Lung (tissue), 11 donors: ENCODE measurements at regions not wholly inside any gene's neighbourhood (a gene's known extent, or its start where the extent isn't known, plus 50 kb on each side); places are given as distances from the start of the nearest gene placed in this dataset.

Experiments used
- ATAC-seq: fragments of 200-7000 bp; cut with Tn5 transposase; one replicate; pipeline ENCODE4 v1.9.1; 2020; ENCODE audit warnings: moderate number of reproducible peaks; ENCODE audit not compliant: insufficient read depth, low FRiP score
- DNase-seq, 3 donors: peaks; one replicate each; pipeline ENCODE4 v3.0.0-alpha.2; 2013 to 2017
- H3K27ac ChIP-seq, 2 donors: one replicate each; pipeline ENCODE4 v1.5.1; 2013; ENCODE audit warnings: mild to moderate bottlenecking in 2 of 2, moderate library complexity in 2 of 2, control low read depth in 1 of 2, inconsistent platforms in 1 of 2, low read depth in 1 of 2, low read length in 1 of 2
- H3K27me3 ChIP-seq, 3 donors: one replicate each; pipeline ENCODE4 v1.5.1; 2013; ENCODE audit warnings: low read length in 2 of 3; ENCODE audit not compliant: control insufficient read depth in 3 of 3, insufficient read depth in 3 of 3
- H3K36me3 ChIP-seq, 4 donors: one replicate each; pipeline ENCODE4 v1.5.1; 2013; ENCODE audit warnings: low read length in 4 of 4, mild to moderate bottlenecking in 1 of 4, moderate library complexity in 1 of 4; ENCODE audit not compliant: control insufficient read depth in 4 of 4, insufficient read depth in 4 of 4
- H3K4me1 ChIP-seq, 5 donors: one replicate each; pipeline ENCODE4 v1.5.1; 2013; ENCODE audit warnings: low read length in 5 of 5, mild to moderate bottlenecking in 2 of 5, moderate library complexity in 1 of 5; ENCODE audit not compliant: control insufficient read depth in 5 of 5, insufficient read depth in 5 of 5
- H3K4me3 ChIP-seq: one replicate; pipeline ENCODE4 v1.5.1; 2013; ENCODE audit warnings: mild to moderate bottlenecking, control low read depth, moderate library complexity
- H3K9ac ChIP-seq, 2 donors: one replicate each; pipeline ENCODE4 v1.5.1; 2013; ENCODE audit warnings: low read length in 2 of 2, control low read depth in 1 of 2; ENCODE audit not compliant: insufficient read depth in 1 of 2
- H3K9me3 ChIP-seq, 4 donors: one replicate each; pipeline ENCODE4 v1.5.1; 2013; ENCODE audit warnings: low read length in 3 of 4, mild to moderate bottlenecking in 1 of 4, moderate library complexity in 1 of 4; ENCODE audit not compliant: control insufficient read depth in 4 of 4, insufficient read depth in 3 of 4
- WGBS, 2 donors: extraction: QIAGEN DNeasy Blood & Tissue Kit; methylation state at CpG; one replicate each; pipeline ENCODE4 v1.1.7; 2013; 5-methylcytosine and 5-hydroxymethylcytosine counted together
- TF ChIP-seq, protein P1 (sequence below): IDR thresholded peaks from 2 replicates; pipeline ENCODE4 v1.5.1; 2012; ENCODE audit warnings: mild to moderate bottlenecking; ENCODE audit errors: control extremely low read depth, extremely low read depth
- donor health status: control.
- donor health status: control.
- donor health status: Bipolar disorder and iron deficiency.
- donor health status: healthy.
- donor health status: DM: yes; HTN: yes; CAD: no.

DNA sequence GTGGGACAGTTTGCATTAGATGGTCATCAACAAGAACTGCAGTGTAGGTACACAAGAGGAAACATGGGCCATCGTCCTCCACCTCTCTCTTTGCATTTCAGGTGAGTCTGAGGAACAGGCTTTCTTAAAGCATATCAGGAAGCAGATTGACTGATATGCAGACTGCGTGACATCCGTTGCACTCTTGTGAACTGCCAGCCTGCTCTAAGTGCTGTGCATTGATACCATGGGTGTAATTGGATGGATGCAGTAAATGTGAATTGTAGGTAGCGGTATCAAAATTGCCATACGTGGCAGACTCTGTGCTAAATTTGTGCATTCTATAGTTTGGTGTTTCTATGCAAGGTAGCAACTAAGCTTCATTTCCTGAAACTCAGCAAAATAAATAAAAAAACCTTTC is 1008.3 kb downstream of the EFNB2 start:
- TF ChIP-seq, protein P1, sequence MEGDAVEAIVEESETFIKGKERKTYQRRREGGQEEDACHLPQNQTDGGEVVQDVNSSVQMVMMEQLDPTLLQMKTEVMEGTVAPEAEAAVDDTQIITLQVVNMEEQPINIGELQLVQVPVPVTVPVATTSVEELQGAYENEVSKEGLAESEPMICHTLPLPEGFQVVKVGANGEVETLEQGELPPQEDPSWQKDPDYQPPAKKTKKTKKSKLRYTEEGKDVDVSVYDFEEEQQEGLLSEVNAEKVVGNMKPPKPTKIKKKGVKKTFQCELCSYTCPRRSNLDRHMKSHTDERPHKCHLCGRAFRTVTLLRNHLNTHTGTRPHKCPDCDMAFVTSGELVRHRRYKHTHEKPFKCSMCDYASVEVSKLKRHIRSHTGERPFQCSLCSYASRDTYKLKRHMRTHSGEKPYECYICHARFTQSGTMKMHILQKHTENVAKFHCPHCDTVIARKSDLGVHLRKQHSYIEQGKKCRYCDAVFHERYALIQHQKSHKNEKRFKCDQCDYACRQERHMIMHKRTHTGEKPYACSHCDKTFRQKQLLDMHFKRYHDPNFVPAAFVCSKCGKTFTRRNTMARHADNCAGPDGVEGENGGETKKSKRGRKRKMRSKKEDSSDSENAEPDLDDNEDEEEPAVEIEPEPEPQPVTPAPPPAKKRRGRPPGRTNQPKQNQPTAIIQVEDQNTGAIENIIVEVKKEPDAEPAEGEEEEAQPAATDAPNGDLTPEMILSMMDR = no peak
- WGBS, 2 donors = 91 to 92% methylated on average over 5 of the region's 5 CpGs
- H3K36me3 ChIP-seq = no peaks in the 10 kb centered on the region
- H3K9ac ChIP-seq = no peak overlapping the region
- no peak for DNase-seq
- H3K4me3 ChIP-seq = no peak overlapping the region
- no peaks in the 10 kb centered on the region for H3K9me3 ChIP-seq
- H3K27ac ChIP-seq = no peak overlapping the region
- no peaks in the 10 kb centered on the region for H3K27me3 ChIP-seq
- no peaks in the 10 kb centered on the region for H3K4me1 ChIP-seq
- no peak for ATAC-seq

DNA sequence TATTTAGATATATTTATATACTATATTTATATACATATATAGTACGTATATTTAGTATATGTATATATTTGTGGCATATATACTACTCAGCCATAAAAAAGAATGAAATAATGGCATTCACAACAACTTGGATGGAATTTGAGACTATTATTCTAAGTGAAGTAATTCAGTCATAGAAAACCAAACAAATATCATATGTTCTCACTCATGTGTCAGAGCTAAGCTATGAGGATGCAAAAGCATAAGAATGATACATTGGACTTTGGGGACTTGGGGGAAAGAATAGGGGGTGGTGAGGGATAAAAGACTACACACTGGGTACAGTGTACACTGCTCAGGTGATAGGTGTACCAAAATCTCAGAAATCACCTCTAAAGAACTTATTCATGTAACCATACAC is 1015.7 kb downstream of the EFNB2 start:
- H3K27ac ChIP-seq = no peak overlapping the region
- no peaks in the 10 kb centered on the region for H3K27me3 ChIP-seq
- 0 to 90% methylated on average over 1 of the region's 1 CpG for WGBS, 2 donors
- TF ChIP-seq, protein P1 = no peak
- no peak for DNase-seq
- no peak overlapping the region for H3K9ac ChIP-seq
- no peak overlapping the region for H3K4me3 ChIP-seq
- no peaks in the 10 kb centered on the region for H3K9me3 ChIP-seq
- no peaks in the 10 kb centered on the region for H3K36me3 ChIP-seq
- no peak for ATAC-seq
- H3K4me1 ChIP-seq = no peaks in the 10 kb centered on the region

DNA sequence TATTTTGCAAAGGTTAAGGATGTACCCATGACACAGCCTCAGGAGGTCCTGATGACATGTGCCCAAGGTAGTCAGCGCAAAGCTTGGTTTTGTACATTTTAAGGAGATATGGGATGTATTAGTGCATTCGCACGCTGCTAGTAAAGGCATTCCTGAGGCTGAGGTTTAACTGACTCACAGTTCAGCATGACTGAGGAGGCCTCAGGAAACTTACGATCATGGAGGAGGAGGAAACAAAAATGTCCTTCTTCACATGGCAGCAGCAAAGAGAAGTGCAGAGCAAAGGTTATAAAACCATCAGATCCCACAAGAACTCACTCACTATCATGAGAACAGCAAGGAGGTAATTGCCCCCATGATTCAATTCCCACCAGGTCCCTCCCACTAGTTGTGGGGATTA is 1017.4 kb downstream of the EFNB2 start:
- DNase-seq (no peak), ATAC-seq (no peak)
- Histone ChIP-seq H3K27ac (no peak overlapping the region), H3K9me3 (no peaks in the 10 kb centered on the region), H3K4me3 (no peak overlapping the region), H3K36me3 (no peaks in the 10 kb centered on the region), H3K27me3 (no peaks in the 10 kb centered on the region), H3K9ac (no peak overlapping the region), H3K4me1 (no peaks in the 10 kb centered on the region)
- WGBS, 2 donors = 96 to 99% methylated on average over 4 of the region's 4 CpGs
- TF ChIP-seq, protein P1 = no peak

DNA sequence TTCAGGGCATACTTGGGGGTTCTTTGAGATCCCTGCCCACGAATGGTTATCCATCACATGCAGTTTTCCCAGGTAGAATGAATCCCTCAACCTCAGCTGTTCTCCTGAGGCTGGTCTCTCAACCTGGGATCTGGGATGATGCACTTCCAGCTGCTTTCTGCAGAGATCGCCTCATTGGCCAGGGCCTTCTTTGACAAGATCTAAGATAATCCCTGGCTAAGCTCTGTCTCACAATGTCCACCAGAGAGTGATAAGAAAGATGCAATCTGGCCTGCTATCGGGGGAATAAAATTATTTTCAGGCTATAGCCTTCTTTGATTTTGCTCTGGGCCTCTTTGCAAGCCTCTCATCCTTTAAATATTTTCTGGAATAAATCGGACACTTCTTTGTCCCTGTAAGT is 1021.1 kb downstream of the EFNB2 start:
- 91 to 97% methylated on average over 4 of the region's 4 CpGs for WGBS, 2 donors
- no peaks in the 10 kb centered on the region for H3K9me3 ChIP-seq
- no peaks in the 10 kb centered on the region for H3K27me3 ChIP-seq
- H3K36me3 ChIP-seq = no peaks in the 10 kb centered on the region
- DNase-seq (no peak), ATAC-seq (no peak)
- no peak overlapping the region for H3K4me3 ChIP-seq
- TF ChIP-seq, protein P1 = no peak
- no peak overlapping the region for H3K27ac ChIP-seq
- H3K9ac ChIP-seq = no peak overlapping the region
- no peaks in the 10 kb centered on the region for H3K4me1 ChIP-seq
